ENCODE measurements at regions not wholly inside any gene's neighbourhood (a gene's known extent, or its start where the extent isn't known, plus 50 kb on each side); places are given as distances from the start of the nearest gene placed in this dataset.

DNA sequence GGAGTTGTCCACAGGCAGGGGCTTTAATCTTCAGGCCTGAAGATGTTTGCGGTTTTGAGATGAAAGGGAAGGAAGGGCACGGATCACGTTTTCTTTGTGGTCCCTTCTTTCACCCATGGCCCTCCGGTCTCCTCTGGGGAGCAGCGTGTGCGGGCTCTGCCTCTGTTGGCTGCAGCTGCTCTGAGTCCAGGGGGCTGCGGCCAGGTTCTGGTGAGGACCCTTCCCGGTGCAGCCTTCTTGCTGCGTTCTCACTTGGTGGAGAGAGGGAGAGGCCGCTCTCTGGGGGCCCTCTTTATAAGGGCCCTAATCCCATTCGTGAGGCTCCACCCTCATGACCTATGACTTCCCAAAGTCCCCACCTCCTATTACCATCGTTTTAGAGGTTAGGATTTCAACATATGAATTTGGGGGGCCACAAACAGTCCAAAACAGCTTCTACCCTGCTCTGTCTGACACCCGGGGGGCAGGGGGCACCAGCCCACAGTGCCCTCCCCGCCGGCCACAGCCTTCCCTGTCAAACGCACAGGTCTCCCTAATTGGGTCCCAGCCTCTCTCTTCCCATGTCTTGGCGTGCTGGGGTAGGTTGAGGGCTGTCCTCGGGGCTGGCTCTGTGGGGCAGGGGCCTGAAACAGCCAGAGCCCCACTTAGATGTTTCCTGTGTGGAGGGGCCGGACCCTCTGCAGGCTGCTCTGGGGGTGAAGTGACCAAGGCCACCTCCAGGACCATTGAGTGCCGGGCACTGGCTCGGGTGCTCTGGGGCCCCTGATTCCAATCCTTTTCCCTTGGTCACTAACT lies 100.1 kb upstream of the C1orf174 start:
- no peak for DNase-seq
- Histone ChIP-seq H3K27me3 (no peaks in the 10 kb centered on the region), H3K9me3 (no peaks in the 10 kb centered on the region), H3K36me3 (ENCODE audit: low read depth, missing control alignments) (no peaks in the 10 kb centered on the region), H3K4me3 (no peak overlapping the region), H3K4me1 (no peaks in the 10 kb centered on the region), H3K27ac (no peak overlapping the region)
- WGBS, 2 donors = 77 to 81% methylated on average over 18 to 20 of the region's 21 CpGs
- TF ChIP-seq POLR2A (IDR thresholded peaks at IDR 0.05) = no peak
- TF ChIP-seq, protein P1, sequence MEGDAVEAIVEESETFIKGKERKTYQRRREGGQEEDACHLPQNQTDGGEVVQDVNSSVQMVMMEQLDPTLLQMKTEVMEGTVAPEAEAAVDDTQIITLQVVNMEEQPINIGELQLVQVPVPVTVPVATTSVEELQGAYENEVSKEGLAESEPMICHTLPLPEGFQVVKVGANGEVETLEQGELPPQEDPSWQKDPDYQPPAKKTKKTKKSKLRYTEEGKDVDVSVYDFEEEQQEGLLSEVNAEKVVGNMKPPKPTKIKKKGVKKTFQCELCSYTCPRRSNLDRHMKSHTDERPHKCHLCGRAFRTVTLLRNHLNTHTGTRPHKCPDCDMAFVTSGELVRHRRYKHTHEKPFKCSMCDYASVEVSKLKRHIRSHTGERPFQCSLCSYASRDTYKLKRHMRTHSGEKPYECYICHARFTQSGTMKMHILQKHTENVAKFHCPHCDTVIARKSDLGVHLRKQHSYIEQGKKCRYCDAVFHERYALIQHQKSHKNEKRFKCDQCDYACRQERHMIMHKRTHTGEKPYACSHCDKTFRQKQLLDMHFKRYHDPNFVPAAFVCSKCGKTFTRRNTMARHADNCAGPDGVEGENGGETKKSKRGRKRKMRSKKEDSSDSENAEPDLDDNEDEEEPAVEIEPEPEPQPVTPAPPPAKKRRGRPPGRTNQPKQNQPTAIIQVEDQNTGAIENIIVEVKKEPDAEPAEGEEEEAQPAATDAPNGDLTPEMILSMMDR (IDR thresholded peaks at IDR 0.05) = no peak
- intact Hi-C loops (cut with DNase I; ENCODE audit: low total_unique reads) = no loop called here

GRCh38 chr1:4000811-4001251 lies 100.8 kb upstream of the C1orf174 start:
- Histone ChIP-seq H3K4me1 (no peaks in the 10 kb centered on the region), H3K27me3 (no peaks in the 10 kb centered on the region), H3K27ac (no peak overlapping the region), H3K9me3 (no peaks in the 10 kb centered on the region), H3K36me3 (ENCODE audit: low read depth, missing control alignments) (no peaks in the 10 kb centered on the region), H3K4me3 (no peak overlapping the region)
- TF ChIP-seq POLR2A (IDR thresholded peaks at IDR 0.05) = no peak
- TF ChIP-seq, protein P1 (IDR thresholded peaks at IDR 0.05) = no peak
- WGBS, 2 donors = 78 to 83% methylated on average over 10 to 17 of the region's 17 CpGs
- intact Hi-C loops (cut with DNase I; ENCODE audit: low total_unique reads) = no loop called here
- no peak for DNase-seq

DNA sequence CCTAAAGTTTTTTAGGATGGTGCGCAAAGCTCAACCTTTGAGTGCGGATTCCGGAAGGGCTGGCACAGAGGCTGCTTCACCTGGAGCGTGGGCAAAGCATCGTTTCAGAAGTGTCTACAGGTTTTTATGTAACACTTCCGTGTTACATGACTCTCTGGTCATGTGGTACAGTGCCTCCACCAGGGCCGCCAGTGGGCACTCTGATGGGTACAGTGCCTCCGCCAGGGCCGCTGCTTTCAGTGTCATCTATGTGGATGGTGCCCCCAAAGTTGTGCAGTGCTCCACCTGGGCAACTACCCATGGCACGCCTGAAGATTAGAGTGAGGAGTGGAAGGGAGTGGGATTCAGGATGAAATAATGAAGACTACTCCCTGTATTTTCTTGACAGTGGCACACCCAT lies 101.4 kb upstream of the C1orf174 start:
- Histone ChIP-seq H3K27me3 (no peaks in the 10 kb centered on the region), H3K9me3 (no peaks in the 10 kb centered on the region), H3K4me3 (no peak overlapping the region), H3K36me3 (ENCODE audit: low read depth, missing control alignments) (no peaks in the 10 kb centered on the region), H3K27ac (no peak overlapping the region), H3K4me1 (no peaks in the 10 kb centered on the region)
- TF ChIP-seq, protein P1 (IDR thresholded peaks at IDR 0.05) = no peak
- no peak for TF ChIP-seq POLR2A (IDR thresholded peaks at IDR 0.05)
- no peak for DNase-seq
- 93 to 96% methylated on average over 10 of the region's 10 CpGs for WGBS, 2 donors
- intact Hi-C loops (cut with DNase I; ENCODE audit: low total_unique reads) = no loop called here

- no peaks in the 10 kb centered on the region for H3K36me3 ChIP-seq (ENCODE audit: low read depth, missing control alignments)
- intact Hi-C loops (cut with DNase I; ENCODE audit: low total_unique reads) = no loop called here
- H3K27ac ChIP-seq = no peak overlapping the region
- no peak for TF ChIP-seq POLR2A (IDR thresholded peaks at IDR 0.05)
- TF ChIP-seq, protein P1 (IDR thresholded peaks at IDR 0.05) = no peak
- WGBS, 2 donors = 82 to 93% methylated on average over 7 to 13 of the region's 13 CpGs
- no peak for DNase-seq
- no peaks in the 10 kb centered on the region for H3K27me3 ChIP-seq
- no peaks in the 10 kb centered on the region for H3K9me3 ChIP-seq
- no peak overlapping the region for H3K4me3 ChIP-seq
- H3K4me1 ChIP-seq = no peaks in the 10 kb centered on the region
Observed at GRCh38 chr1:4002061-4002521, 102.0 kb upstream of the C1orf174 start.

DNA sequence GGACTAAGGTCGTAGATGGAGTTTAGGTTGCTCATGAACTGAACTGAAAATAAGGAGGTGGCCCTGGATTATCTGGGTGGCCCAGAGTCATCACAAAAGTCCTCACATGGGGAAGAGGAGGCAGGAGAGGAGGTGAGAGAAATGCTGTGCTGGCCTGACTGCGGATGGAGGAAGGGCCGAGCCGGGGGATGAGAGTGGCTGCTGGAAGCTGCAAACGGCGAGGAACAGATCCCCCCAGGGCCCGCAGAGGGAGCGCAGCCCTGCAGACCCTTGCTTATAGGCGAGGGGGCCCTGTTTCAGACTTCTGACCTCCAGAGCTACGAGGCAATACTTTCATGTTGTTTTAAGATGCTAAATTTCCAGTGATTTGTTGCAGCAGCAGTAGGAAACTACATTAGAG lies 102.7 kb upstream of the C1orf174 start:
- TF ChIP-seq, protein P1 (IDR thresholded peaks at IDR 0.05) = no peak
- TF ChIP-seq POLR2A (IDR thresholded peaks at IDR 0.05) = no peak
- no peaks in the 10 kb centered on the region for H3K4me1 ChIP-seq
- H3K27me3 ChIP-seq = no peaks in the 10 kb centered on the region
- no peak for DNase-seq
- H3K27ac ChIP-seq = no peak overlapping the region
- intact Hi-C loops (cut with DNase I; ENCODE audit: low total_unique reads) = no loop called here
- H3K36me3 ChIP-seq (ENCODE audit: low read depth, missing control alignments) = no peaks in the 10 kb centered on the region
- 71 to 80% methylated on average over 10 of the region's 10 CpGs for WGBS, 2 donors
- H3K9me3 ChIP-seq = no peaks in the 10 kb centered on the region
- H3K4me3 ChIP-seq = no peak overlapping the region
